OCI-LY7 (cell line): ENCODE measurements at regions not wholly inside any gene's neighbourhood (a gene's known extent, or its start where the extent isn't known, plus 50 kb on each side); places are given as distances from the start of the nearest gene placed in this dataset. TPM values are rescaled to one million over a fixed set of nuclear protein-coding genes. Genes with fewer than 3 reads are reported as not detected.

ENCODE experiments used
- BruUV-seq: library from RNA; stranded (reverse); fragments of 400-500 nt; replicated peaks from 2 replicates; lab custom pipeline; 2021; lab: Mats Ljungman, UMichigan
- CTCF ChIA-PET: fragments of 300-600 bp; sonication (Branson Sonifier 250); formaldehyde crosslinking; loops from one replicate; lab custom pipeline; 2022; ENCODE audit warnings: antibody characterized with exemption; ENCODE audit not compliant: unreplicated experiment; lab: Charles Lee
- POLR2A ChIA-PET: fragments of 300-600 bp; sonication (Branson Sonifier 250); formaldehyde crosslinking; loops from one replicate; lab custom pipeline; 2022; ENCODE audit warnings: antibody characterized with exemption; lab: Charles Lee
- DNase-seq: peaks from one replicate; pipeline ENCODE4 v3.0.0-alpha.2; 2015; ENCODE audit warnings: low spot score
- H2AFZ ChIP-seq: fragments of 200-600 bp; sonication (generic), shearing (Covaris generic); 2 replicates; pipeline ENCODE4 v1.6.1; 2014; ENCODE audit warnings: mild to moderate bottlenecking, antibody characterized with exemption, low read length, moderate library complexity
- H3K27ac ChIP-seq: fragments of 200-600 bp; sonication (generic); 2 replicates; pipeline ENCODE4 v1.5.1; 2014; ENCODE audit warnings: mixed run types, low read depth, mild to moderate bottlenecking, moderate library complexity, low read length, inconsistent platforms; ENCODE audit not compliant: poor library complexity, severe bottlenecking
- H3K36me3 ChIP-seq: fragments of 200-600 bp; sonication (generic); 2 replicates; pipeline ENCODE4 v1.6.1; 2014; ENCODE audit warnings: mild to moderate bottlenecking, antibody characterized with exemption, low read length, moderate library complexity, mixed read lengths; ENCODE audit not compliant: insufficient read depth
- H3K4me1 ChIP-seq: fragments of 200-600 bp; sonication (generic); 2 replicates; pipeline ENCODE4 v1.5.1; 2014; ENCODE audit warnings: mild to moderate bottlenecking, low read length; ENCODE audit not compliant: insufficient read depth, poor library complexity, severe bottlenecking
- H3K4me2 ChIP-seq: fragments of 200-600 bp; sonication (generic); 2 replicates; pipeline ENCODE4 v1.6.1; 2014; ENCODE audit warnings: mild to moderate bottlenecking, low read length
- H3K4me3 ChIP-seq: fragments of 200-600 bp; sonication (generic); 2 replicates; pipeline ENCODE4 v1.5.1; 2014; ENCODE audit warnings: mild to moderate bottlenecking, low read depth, low read length; ENCODE audit not compliant: poor library complexity, severe bottlenecking
- H3K79me2 ChIP-seq: fragments of 200-600 bp; sonication (generic); 2 replicates; pipeline ENCODE4 v1.6.1; 2016; ENCODE audit warnings: low read depth, mild to moderate bottlenecking, low read length, moderate library complexity, mixed read lengths; ENCODE audit not compliant: insufficient read depth
- H3K9me2 ChIP-seq: fragments of 200-600 bp; sonication (generic); 2 replicates; pipeline ENCODE4 v1.6.1; 2016; ENCODE audit warnings: mild to moderate bottlenecking, low read length, mixed read lengths; ENCODE audit not compliant: insufficient read depth
- H3K9me3 ChIP-seq: fragments of 200-600 bp; sonication (generic); 2 replicates; pipeline ENCODE4 v1.6.1; 2014; ENCODE audit warnings: mild to moderate bottlenecking, mixed run types, low read length, mixed read lengths
- H4K20me1 ChIP-seq: fragments of 200-600 bp; sonication (generic); 2 replicates; pipeline ENCODE4 v1.6.1; 2014; ENCODE audit warnings: mild to moderate bottlenecking, antibody characterized with exemption, low read length, moderate library complexity, mixed read lengths; ENCODE audit not compliant: insufficient read depth
- CTCF ChIP-seq: fragments of 200-600 bp; sonication (generic); conservative IDR thresholded peaks from 2 replicates; pipeline ENCODE4 v1.5.1; 2014; ENCODE audit warnings: mild to moderate bottlenecking, antibody characterized with exemption, low read length, moderate library complexity, mixed read lengths
- EZH2phosphoT487 ChIP-seq: fragments of 200-600 bp; sonication (generic); IDR thresholded peaks from 2 replicates; pipeline ENCODE4 v1.6.1; 2018; ENCODE audit warnings: low read depth, borderline replicate concordance, mild to moderate bottlenecking, mixed run types, antibody characterized with exemption, low read length, moderate library complexity, mixed read lengths
- intact Hi-C: fragments of 100-400 bp; cut with micrococcal nuclease; formaldehyde crosslinking; loops from one replicate; pipeline ENCODE4 v1.10.0; 2022; ENCODE audit not compliant: unreplicated experiment
- small RNA-seq: library from RNA; depleted of rRNA; stranded (forward); fragments of <200 nt; gene quantifications from one replicate; pipeline ENCODE3, GENCODE V24; 2014

DNA sequence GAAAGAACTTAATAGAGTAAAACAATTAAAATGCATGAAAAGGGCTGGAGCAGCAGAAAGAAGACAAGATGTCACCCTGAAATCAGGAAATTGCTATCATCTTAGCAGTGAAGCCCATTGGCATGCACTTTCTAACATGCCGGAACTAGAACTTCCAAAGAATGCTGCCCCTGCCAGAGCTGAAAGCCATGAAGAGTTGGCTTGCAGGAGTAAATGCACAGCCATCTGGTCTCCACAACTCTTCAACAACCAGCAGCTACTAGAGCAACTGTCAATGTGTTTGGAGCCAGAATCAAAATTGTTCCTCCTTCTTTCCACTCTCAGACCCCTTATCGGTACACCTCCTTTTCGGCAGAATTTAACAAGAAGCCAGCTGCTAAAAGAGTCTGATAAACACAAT, 414.1 kb downstream of the KCNH5 start:
- CTCF ChIA-PET, result no interaction called here
- Histone ChIP-seq H3K79me2 (no peaks in the 10 kb centered on the region), H3K9me3 (no peaks in the 10 kb centered on the region), H4K20me1 (no peaks in the 10 kb centered on the region), H2AFZ (no peak overlapping the region), H3K4me3 (no peak overlapping the region), H3K27ac (no peak overlapping the region), H3K9me2 (no peaks in the 10 kb centered on the region), H3K36me3 (no peaks in the 10 kb centered on the region), H3K4me1 (no peaks in the 10 kb centered on the region), H3K4me2 (no peak overlapping the region)
- BruUV-seq, result no TSS peak
- intact Hi-C loops, result no loop called here
- TF ChIP-seq CTCF (no peak), EZH2phosphoT487 (no peak)
- POLR2A ChIA-PET, result interaction anchor here (0.7 kb wide), 1 partner anchor 54 kb away, joined by 3 read pairs; no protein-coding TSS in a partner anchor
- DNase-seq, result no peak

- intact Hi-C loops, result no loop called here
- no TSS peak for BruUV-seq
- no peak overlapping the region for H3K27ac ChIP-seq
- no peaks in the 10 kb centered on the region for H3K4me1 ChIP-seq
- CTCF ChIA-PET, result no interaction called here
- no peaks in the 10 kb centered on the region for H3K9me3 ChIP-seq
- H3K36me3 ChIP-seq, result no peaks in the 10 kb centered on the region
- H3K4me2 ChIP-seq, result no peak overlapping the region
- no peak overlapping the region for H3K4me3 ChIP-seq
- no peak overlapping the region for H2AFZ ChIP-seq
- TF ChIP-seq EZH2phosphoT487 (no peak), CTCF (no peak)
- H3K9me2 ChIP-seq, result no peaks in the 10 kb centered on the region
- DNase-seq, result no peak
- H3K79me2 ChIP-seq, result no peaks in the 10 kb centered on the region
- POLR2A ChIA-PET, result no interaction called here
- no peaks in the 10 kb centered on the region for H4K20me1 ChIP-seq
These were observed 412.5 kb downstream of the KCNH5 start for GRCh38 chr14:62632771-62633170.

DNA sequence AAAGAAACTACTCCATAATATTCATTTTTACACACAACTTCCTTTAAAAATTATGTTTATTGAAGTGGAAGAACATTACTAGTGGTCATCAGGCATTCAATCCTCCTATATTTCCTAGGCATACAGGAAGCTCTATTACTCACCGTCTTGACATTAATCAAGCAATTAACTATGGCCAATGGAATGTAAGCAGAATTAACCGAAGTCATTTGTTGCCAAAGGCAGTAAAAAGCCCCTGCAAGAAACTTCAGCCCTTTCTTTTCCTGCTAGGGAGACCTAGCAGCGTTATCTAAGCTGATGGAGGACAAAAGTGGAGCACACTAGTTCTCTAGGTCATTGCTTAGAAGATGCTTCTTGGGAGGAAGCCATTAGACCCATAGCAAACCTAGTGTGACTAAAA, 399.6 kb downstream of the KCNH5 start:
- H2AFZ ChIP-seq, result no peak overlapping the region
- no peak overlapping the region for H3K4me3 ChIP-seq
- no peaks in the 10 kb centered on the region for H3K9me3 ChIP-seq
- H3K27ac ChIP-seq, result no peak overlapping the region
- TF ChIP-seq EZH2phosphoT487 (no peak), CTCF (no peak)
- POLR2A ChIA-PET, result no interaction called here
- no peaks in the 10 kb centered on the region for H3K79me2 ChIP-seq
- H3K9me2 ChIP-seq, result no peaks in the 10 kb centered on the region
- no peaks in the 10 kb centered on the region for H4K20me1 ChIP-seq
- intact Hi-C loops, result no loop called here
- H3K4me2 ChIP-seq, result no peak overlapping the region
- DNase-seq, result no peak
- BruUV-seq, result no TSS peak
- CTCF ChIA-PET, result no interaction called here
- H3K36me3 ChIP-seq, result no peaks in the 10 kb centered on the region
- no peaks in the 10 kb centered on the region for H3K4me1 ChIP-seq

Small RNAs in the stretch of these regions (small RNA-seq; reads per million reads assigned to genes)
- gene AL389895.1, result not detected
